ENCODE measurements at regions not wholly inside any gene's neighbourhood (a gene's known extent, or its start where the extent isn't known, plus 50 kb on each side); places are given as distances from the start of the nearest gene placed in this dataset.
"Not testable (repeated sequence)": the region's sequence is repeated elsewhere in the genome, so short reads cannot be mapped to it uniquely, and the experiment has no call there.

DNA sequence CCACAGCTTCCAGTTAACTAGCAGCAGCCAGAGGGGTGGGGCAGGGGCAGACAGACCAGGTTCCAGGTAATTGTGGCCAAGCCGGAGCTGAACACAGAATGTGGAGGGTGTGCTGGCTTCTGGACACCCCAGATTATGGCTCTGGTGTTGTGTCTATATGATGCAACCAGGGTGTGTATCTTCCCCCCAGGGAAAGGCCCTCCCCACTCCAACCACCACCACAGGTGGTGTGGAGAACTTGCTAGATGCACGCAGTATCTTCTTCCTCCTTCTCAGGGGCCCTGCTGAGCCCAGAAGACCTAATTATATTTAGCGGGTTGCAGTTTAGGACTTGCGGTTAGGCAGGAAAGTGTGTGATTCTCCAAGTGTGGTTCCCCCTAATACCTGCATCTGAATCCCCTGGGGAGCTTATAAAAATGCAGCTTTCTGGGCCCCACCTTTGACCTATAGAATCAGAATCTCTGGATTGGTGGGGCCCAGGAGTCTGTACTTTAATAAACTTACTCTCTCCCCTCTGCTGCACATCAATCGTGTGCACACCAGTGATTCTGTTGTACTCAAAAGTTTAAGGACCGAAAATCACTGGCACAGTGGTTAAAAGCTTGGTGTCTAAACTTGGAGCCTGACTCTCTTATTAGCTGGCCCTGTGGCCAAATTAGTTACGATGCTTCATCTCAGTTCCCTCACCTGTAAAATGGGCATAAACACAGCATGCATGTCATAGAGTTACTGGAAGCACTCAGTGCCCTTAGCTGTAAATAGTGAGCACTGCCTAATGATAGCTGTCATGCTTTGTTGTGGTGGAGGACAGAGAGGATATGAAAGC, 379.1 kb upstream of the PROK2 start:
- no peak for DNase-seq

DNA sequence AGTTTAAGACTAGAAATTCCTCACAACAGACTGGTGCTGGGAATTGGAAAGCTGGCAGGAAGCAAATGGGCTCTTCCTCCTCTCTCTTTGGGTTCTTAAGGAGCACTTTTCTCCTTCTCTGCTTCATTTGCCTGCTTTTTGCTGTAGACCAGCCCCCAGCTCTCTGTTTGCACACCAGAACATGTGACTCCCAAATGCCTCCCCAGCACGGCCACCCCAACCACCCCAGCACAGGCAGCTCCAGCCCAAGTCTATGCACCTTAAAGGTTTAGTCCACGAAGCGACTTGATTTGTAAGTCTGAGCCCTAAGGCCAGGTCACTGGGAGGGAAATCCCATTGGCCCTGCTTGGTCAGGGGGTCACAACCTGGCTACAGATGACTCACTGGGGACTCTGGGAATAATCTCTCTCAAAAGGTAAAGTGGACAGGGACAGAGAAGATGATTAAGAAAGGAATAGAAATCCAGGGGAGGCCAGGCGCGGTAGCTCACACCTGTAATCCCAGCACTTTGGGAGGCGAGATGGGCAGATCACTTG, 377.8 kb upstream of the PROK2 start:
- no peak for DNase-seq

DNA sequence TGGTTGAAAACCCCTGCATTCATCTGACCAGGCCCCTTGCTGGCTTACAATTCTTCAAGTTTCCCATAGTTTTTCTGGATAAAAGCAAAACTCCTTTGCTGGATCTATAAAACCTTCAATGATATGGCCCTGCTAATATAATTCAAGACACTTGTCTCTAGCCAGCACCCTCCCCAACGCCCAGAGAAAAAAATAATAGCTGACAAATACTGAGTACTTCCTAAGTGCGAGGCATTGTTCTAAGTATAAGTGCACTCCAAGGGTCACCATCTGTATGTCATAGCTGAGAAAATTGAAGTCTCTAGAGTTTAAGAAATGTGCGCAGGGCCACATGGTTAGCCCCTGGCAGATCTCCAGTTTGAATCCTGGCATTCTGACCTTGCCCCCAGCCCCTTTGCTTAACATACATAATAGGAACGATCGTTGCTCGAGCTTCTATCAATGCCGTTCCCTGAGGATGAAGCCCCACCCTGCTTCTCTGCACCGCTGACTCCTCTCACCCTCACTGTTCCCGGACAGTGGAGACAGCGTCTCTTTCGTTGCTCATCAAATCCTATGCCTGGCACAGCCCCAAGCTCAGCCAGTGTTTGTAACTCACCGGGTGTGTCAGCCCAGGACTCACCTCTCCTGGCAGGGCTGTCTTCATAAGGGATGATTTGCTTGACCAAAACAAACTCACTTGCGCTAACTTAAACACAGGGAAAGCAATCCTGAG, 377.1 kb upstream of the PROK2 start:
- peak in 1 of 56 donors; percentile 50 for DNase-seq

DNA sequence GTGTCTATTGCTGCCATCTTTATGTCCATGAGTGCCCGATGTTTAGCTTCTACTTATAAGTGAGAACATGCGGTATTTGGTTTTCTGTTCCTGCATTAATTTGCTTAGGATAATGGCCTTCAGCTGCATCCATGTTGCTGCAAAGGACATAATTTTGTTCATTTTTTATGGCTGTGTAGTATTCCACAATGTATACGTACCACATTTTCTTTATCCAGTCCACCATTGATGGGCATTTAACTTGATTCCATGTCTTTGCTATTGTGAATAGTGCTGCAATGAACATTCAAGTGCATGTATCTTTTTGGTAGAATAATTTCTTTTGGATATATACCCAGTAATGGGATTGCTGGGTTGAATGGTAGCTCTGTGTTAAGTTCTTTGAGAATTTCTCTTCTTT, 376.3 kb upstream of the PROK2 start:
- DNase-seq, result not testable (repeated sequence)

DNA sequence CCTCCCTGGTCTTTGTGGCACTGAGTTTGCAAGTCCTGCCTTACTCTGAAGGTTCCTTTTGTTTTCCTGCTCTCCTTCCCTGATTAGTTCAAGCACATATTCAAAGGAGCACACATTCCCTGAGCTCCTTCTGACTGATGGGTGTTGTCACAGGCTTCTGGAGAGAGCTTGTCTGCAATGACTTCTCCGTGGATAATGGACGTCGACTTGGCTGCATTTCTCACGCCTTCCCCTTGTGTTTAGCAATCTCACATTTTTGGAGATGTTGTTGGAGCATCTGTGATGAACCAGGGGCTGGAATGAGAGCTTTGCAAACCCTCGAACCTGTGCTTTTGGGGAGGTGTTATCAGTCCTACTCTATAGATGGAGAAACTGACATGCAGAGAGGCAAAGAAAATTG, 375.4 kb upstream of the PROK2 start:
- no peak for DNase-seq

DNA sequence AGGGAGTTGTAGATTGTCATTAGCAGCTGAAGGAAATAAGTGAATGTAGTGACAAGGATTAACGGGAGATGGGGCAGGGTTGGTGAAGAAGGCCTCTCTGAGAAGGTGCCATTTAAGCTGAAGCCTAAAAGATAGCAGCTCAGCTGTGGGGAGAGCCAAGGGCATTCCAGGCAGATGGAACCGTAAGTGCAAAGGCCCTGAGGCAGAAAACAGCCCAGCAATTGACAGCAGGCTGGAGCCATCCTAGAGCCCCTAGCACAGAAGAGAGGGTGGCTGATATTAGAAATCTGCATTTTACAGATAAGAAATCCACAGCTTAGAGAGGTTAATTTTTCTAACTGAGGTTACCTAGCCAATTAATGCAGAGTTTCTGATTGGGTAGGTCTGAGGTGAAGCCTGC, 374.5 kb upstream of the PROK2 start:
- DNase-seq, result no peak

DNA sequence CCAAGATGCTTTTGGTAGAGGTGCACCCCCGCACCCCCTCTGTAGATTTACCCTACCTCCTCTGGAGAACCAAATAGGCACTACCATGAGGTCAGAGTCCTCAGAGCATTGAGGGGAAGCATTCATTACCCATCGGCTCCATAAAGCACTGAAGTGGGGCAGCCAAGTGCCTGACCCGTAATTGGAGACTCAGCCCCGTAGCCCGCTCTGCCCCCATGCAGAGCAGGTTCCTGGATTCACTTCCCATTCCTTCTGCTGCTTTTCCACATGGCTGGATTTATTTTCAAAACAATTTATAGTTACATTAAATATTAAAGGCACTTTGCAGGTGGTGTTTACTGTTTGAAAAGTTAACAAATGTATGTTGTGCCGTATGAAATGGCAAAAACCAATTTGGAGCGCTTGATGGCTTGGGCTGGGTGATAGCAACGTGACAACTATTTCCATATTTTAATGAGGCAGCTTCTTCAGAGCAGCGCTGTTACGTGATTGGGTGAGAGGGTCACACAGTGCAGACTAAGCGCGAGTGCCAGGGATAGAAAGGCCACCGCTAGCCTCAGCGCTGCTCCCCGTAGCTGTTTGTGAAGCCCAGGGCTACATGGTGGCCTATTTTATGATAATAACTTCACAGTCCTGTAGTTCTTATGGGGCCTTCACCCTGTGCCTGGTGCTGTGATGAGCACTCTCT, 373.8 kb upstream of the PROK2 start:
- no peak for DNase-seq

DNA sequence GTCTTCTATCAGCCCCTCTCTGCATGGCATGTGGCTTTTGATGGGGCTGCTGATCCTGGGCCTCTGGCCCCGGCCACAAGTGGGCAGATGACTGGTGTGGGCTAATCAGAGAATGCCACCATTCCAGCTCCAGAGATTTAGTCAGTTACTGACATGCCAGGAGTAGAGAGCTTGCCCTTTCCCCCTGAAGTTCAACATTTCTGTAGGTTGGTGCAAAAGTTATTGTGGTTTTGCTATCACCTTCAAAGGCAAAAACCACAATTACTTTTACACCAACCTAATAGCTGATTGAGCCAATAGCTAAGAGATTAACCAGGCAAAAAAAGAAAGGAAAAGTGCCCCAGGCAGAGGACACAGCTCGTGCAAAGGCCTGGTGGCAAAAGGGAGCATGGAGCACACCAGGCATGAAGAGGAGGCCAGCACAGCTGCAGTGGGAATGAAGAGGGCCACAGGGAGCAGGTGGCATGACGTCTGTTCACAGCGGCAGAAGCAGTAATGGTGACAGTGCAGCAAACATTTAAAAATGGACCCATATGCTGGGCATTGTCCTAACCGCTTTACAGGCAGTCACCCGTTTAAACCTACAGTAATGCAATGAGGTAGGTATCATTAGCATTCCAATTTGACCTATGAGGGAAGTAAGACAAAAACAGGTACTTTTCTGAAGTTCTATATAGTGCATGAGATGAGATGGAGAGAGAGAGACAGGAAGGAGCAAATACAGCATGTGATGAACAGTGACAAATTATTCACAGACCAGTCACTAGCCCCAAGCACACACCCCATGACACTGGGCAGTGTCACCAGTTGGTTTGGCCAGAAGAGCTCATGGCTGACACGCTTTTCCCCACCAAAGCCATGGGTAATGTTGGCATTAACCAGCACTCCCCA, 373.0 kb upstream of the PROK2 start:
- peak in 12 of 56 donors; percentile 6 to 46 (median 14) for DNase-seq

DNA sequence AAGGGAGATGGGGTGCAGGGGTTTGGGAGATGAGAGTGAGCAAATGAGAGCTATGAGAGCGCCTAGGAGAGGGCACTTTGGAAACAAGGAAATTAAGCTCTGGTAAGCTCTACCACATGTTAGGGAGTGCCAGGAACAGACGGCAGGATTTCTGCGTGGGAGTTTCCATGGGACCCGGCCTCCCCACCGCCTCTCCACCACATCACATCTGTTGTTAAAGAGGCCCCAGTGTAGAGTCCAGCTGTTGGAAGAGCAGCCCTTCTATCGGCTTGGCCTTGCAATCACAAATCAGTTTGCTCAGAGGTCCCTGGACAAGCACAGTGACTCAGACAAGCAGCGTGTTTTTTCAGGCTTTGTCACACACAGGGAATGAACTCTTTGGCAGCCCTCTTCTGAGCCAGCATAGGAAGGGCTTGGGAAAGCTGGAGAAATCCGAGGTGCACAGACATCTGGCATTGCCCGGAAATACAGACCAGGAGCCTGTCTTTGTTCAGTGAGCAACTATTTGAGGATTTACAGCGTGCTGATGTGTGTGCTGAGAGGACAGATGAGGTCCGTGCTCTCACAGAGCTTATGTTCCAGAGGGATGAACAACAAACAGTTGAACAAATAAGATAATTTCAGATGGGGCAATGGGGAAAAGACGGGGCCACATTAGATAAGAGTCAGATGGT, 370.6 kb upstream of the PROK2 start:
- peak in 27 of 56 donors; percentile 11 to 57 (median 22) for DNase-seq

DNA sequence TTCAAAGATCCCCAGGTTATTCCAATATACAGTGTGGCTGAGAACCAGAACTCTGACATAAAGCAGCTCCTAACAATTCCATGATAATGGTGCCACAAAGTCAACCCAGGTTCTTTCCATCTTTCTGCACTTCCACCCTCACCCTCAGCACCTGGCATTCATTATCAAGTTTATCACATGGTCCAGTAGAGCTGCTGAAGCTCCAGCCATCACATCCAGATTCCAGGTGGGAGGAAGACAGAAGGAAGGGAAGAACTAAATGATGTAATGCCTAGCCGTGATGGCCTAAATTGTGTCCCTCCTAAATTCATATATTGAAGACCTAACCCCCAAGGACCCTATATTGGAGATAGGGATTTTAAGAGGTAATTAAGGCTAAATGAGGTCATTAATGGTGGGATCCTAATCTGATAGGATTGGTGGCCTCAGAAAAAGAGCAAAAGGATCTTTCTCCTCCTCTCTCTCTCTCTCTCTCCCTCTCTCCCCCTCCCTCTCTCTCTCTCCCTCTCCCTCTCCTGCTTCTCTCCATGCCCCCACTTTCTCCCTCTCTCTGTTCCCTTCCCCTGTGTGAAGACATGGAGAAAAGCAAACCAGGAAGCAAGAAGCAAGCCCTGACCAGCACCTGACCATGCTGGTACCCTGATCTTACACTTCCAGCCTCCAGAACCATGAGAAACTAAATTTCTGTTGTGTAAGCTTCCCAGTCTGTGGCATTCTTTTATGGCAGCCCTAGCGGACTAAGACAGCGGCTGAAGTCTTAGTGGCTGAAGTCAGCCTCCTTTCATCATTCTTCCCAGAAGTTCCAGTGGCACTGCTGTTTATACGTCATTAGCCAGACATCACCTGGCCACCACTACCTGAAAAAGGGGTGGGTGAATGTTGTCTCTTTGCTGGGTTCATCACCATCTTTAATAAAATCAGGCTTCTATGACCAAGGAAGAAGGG, 369.7 kb upstream of the PROK2 start:
- no peak for DNase-seq

DNA sequence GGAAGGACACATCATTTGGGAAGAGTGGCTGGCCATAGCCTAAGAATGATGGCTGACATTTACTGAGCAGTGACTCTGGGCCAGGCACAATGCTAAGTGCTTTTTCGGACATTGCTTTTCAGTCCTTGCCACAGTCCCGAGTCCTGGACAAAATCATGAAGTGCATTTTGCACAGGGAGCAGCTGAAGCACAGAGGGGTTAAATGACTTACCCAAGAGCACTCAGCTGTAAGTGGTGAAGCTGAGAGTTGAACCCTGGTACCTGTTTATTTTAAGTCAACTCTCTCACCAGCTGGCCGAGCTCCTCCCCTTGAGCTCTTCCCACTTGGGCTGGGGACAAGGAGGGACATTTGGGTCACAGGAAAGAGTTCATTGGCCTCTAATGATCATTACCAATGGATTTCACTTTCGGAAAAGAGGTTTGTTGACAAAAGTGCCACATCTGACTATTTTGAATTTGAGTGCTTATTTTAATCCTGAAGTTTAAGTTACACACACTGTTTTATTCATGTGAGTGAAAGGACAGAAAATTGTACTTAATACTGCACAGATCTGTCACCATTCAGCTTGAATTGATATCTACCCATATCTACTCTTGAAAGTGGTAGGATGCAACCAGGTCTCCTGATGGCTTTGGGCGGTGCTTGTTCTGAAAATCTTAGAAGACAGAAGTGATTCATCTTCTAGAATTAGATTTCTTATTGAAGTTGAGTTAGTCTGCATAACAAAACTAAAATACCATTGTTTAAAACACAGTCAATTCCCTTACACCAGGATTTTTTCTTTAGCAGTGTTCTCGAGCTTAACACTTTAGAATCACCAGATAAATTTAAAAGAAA, 368.7 kb upstream of the PROK2 start:
- peak in 1 of 56 donors; percentile 8 for DNase-seq

DNA sequence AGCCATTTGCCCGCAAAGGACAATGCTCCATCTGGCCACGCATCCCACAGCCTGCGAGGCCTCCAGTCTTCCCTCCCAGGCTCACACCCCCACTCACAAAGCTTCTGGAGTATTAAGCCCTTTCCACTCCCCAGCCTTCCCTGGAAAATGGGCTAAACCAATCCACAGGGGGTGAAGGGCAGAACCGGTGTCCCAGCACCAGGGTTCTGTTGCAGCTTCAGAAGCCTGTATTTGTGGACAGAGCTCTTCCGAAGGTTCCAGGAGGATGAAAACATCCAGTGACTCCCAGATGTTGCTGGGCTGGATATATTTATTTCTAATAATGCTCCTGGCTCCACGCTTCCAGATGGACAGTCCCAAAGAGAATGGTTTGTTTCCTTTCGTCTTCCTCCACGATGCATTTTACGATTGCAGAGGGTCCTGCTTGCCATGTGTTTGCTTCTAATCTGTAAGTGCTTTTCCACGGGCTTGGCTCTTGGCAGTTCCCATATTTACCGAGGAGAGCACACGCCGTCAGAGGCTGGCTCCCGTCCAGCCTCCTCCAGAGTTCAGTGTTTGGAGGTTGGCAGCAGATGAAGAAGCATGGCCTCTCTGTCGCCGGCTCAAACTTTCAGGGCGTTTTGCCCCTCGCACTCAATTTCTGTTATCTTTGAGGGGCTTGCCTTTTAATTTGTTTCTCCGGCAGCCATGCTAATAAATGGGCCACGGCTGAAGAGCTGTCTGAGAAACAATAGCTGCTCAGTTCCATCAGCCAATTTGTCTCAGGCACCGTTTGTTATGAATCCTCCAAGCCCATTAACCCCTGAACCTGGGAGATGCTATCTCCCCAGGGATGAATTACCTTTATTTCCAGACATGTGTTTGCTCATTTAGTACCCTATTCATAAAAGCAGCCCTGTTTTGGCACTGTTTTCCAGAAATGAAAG, 367.9 kb upstream of the PROK2 start:
- peak in 50 of 56 donors; percentile 6 to 81 (median 51) for DNase-seq

DNA sequence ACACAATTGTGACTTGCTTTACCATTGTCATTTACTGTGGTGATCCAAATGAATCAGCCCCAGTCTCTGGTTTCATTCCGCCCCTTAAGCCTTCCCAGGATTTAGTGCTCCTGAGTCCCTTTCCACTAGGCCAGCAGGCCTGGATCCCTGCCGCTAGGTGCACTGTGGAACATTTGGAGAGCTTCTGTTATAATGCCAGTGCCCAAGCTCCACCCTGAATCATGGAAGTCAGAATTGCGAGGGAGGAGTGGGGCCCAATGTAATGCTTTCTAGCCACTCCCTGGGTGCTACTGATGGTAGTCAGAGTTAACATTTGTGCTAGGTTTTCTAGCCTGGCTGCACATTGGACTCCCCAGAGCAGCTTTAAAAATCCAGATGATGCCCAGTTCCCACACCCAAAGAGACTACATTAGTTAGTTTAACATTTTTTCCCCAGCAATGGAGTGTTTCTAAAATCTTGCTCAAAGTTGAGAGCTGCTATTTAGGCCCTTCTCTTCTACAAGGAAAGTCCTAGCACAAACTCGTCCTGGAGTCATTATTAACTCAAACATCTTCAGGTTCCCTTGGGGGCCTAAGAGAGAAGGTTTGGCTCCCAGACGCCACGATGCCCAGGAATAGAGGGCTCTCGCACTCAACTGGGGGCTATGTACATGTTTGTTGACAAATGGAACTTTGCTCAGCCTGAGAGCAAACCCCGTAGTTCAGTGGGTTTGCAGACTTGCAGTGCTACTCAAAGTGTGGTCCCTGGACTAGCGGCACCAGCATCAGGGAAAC, 366.7 kb upstream of the PROK2 start:
- DNase-seq, result no peak

DNA sequence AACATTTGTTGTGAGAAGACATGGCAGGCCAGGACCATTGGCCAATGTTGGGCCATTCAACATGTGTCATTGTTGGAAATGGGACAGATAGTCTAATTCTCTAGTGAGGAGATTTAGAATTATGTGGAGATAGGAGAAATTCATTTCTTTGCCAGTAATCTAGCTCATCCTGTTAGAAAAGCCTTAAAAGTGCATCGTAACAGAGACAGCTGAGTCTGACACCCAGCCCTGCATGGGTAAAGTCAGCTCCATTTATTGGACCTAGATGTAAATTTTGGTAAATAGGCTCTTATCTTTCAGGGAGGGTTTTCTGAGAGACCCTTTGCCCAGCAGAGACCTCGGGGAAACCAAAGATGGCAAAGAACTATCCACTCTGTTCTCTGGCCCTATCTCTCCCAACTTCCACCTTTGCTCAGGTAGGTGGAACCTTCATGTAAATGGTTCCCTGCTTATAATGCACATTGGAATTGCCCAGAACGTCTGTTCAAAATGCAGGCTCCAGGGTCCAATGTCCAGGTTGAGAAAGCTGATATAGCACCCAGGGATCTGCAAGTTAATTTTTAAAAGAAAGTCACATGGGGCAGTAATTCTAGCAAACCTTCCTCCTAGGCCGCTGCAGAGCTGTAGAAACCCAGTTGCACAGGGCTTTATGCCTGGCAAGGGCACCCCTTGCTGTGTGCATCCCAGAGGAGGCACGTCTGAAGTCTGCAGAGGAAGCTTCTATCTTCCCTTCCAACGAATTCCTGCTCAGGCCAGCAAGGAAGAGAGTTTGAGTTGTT, 365.9 kb upstream of the PROK2 start:
- no peak for DNase-seq

DNA sequence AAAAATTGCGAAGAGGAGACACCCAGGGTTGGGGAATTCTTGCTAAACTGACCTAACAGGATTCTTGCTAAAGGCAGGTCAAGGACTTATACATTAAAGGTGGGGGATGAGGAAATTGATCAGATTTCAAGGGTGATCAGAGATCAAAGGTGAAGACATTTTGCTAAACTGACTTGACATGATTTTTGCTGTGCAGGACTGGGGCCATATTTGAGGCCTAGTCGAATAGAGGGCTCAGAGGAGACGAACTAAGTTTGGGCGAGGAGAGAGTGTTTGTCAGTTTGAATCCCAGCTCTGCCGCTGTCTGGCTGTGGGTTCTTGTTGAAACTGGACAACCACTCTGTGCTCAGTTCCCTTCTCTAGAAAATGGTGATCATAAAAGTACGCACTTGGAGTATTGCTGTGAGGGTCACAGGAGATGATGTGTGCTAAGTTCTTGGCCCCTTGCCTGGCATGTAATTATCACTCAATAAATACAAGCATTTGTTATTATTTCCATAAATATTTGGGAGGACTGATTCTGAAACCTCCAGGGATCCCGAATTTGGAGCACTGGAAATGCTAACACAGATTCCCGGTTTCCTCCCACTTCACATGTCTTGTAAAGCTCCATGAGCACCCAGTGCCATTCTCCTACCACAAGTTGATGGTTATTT, 364.8 kb upstream of the PROK2 start:
- DNase-seq, result no peak
